HG02981 (cell line): ENCODE measurements at regions not wholly inside any gene's neighbourhood (a gene's known extent, or its start where the extent isn't known, plus 50 kb on each side); places are given as distances from the start of the nearest gene placed in this dataset.
"Not testable (repeated sequence)": the region's sequence is repeated elsewhere in the genome, so short reads cannot be mapped to it uniquely, and the experiment has no call there.

Source experiments
- ATAC-seq: cut with Tn5 transposase; IDR thresholded peaks from one replicate; pipeline ENCODE4 v1.9.1; 2021; ENCODE audit warnings: mild to moderate bottlenecking, moderate library complexity; ENCODE audit not compliant: unreplicated experiment

- ATAC-seq = no peak
Observed at GRCh38 chr2:120513776-120514357, 167.9 kb downstream of the INHBB start.

DNA sequence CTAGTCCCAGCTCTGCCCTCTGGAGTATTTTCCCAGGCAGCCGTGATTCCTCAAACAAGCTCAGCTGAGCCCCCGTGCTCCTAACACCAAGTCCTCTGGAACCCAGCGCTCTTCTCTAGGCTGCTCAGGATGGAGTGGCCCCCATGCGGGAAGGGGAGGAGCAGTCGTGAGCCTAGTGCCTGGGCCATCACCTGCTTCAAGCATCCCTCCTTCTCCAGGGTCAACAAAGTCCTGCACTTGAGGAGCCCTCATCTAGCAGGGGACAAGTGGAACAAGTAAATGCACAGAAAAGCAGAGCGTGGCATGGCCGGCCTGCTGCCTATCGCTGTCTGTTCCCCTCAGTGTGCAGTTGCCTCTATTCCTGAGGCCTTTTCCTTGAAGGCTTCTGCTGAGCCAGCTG, 168.6 kb downstream of the INHBB start:
- no peak for ATAC-seq

DNA sequence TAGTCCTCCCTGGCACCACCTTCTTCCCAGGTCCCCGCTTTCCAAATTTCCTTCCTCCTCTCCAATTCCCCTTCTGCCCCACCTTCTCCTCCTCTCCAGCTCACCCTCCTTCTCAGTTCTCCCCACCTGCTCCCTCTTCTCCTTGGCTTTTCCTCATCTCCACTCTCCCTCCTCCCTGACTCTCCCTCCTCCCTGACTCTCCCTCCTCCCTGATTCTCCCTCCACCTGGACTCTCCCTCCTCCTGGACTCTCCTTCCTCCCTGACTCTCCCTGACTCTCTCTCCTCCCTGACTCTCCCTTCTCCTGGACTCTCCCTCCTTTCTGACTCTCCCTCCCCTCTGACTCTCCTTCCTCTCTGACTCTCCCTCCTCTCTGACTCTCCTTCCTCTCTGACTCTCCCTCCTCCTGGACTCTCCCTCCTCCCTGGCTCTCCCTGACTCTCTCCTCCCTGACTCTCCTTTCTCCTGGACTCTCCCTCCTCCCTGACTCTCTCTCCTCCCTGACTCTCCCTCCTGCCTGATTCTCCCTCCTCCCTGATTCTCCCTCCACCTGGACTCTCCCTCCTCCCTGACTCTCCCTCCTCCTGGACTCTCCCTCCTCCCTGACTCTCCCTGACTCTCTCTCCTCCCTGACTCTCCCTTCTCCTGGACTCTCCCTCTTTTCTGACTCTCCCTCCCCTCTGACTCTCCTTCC, 169.3 kb downstream of the INHBB start:
- not testable (repeated sequence) for ATAC-seq

DNA sequence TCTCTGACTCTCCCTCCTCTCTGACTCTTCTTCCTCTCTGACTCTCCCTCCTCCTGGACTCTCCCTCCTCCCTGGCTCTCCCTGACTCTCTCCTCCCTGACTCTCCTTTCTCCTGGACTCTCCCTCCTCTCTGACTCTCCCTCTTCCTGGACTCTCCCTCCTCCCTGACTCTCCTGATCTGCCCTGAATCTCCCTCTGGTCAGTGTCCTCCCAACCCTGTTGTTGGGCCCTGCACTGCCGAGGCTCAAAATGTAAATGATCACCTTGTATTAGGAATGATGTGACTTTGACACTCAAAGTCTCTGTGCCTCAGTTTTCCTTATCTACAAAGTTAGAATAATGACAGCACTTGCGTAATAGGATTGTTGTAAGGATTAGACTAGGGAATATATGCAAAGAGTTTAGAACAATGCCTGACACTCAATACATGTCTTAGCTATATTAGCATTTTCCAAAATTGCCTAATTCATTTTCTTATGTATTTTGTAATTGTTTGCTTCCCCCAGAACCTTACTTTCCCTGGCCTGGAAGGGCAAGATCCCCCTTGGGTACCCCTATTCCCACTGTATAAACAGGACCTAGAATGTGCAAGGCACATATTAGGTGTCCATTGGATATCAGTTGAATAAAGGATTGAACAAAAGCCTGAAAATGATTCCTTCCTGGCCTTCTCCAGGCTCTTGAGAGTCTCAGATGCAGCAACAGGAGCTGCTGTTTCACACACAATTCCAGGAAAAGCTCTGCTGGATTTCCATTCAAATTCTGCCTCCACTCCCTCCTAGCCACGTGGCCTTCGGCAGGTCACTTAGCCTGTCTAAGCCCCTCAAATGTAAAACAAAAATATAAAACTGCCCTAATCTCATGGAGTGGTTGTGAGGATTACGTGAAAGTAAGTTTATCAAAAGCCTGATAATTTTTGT, 170.1 kb downstream of the INHBB start:
- ATAC-seq = no peak

GRCh38 chr2:120516679-120517314, 170.9 kb downstream of the INHBB start:
- ATAC-seq = no peak

DNA sequence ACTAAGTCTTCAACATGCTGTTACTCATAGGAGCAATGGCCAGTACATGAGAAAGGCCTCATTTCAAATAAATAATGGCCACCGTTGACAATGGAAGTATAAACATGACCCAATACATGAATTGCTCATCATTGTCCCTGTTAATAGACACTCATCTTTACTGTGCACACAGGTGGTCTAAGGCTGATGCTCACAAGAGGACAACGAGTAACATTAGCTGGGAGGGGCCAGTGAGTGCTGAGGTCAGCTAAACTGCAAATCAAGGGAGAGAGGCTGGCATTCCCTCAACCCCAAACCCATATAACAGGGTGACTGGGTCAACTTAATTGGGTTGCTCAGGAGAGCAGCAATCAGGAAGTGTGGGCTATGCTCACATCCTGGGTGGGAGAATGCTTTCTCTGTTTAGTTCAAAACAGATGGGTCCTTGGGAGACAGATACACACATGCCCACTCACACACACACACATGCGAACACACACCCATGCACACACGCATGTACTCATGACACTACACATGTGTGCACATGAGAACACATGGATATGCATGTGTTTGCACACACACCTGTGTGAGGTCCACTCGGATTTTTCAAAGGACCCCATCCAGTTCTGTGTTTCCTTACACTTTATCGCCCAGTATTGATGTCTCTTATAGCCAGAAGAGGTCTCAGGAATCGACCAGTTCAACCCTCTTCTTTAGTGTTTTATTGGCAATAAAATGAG, 172.0 kb downstream of the INHBB start:
- no peak for ATAC-seq

DNA sequence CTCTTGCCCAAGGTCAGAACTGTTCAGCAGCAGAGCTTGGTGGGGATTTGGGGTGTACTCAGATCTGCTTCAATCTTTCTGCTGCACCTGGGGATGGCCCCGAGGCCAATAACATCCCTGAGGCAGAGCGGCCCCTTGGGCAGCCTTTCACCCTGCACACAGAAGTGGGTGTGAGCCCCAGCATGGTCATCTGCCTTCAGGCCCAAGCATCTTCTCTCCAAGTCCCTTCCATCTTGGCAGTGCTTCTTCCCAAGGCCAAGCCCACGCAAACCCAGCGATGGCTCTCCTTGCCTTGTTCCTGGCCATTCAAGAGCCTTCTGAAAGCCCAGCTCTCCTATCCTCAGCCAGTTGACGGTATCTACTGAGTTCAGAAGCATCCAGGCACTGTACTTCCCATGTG, 172.9 kb downstream of the INHBB start:
- no peak for ATAC-seq

- no peak for ATAC-seq
Observed at GRCh38 chr2:120519469-120519868, 173.5 kb downstream of the INHBB start.

DNA sequence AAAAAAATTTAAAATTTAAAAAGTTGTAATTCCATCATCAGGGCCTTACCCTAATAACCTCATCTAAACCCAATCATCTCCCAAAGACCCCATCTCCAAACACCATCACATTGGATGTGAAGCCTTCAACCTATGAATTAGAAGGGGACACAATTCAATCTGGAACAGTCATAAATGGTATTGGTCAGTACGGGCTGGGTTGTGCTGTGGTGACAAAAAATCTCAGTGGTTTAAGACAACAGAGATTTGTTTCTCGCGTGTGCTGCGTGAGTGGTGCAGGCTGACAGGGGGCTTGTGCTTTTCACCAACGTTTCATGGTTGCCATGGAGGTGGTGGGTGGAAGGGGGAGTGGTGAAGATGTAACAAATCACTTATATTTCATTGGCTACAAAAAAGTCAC, 174.5 kb downstream of the INHBB start:
- ATAC-seq = no peak

DNA sequence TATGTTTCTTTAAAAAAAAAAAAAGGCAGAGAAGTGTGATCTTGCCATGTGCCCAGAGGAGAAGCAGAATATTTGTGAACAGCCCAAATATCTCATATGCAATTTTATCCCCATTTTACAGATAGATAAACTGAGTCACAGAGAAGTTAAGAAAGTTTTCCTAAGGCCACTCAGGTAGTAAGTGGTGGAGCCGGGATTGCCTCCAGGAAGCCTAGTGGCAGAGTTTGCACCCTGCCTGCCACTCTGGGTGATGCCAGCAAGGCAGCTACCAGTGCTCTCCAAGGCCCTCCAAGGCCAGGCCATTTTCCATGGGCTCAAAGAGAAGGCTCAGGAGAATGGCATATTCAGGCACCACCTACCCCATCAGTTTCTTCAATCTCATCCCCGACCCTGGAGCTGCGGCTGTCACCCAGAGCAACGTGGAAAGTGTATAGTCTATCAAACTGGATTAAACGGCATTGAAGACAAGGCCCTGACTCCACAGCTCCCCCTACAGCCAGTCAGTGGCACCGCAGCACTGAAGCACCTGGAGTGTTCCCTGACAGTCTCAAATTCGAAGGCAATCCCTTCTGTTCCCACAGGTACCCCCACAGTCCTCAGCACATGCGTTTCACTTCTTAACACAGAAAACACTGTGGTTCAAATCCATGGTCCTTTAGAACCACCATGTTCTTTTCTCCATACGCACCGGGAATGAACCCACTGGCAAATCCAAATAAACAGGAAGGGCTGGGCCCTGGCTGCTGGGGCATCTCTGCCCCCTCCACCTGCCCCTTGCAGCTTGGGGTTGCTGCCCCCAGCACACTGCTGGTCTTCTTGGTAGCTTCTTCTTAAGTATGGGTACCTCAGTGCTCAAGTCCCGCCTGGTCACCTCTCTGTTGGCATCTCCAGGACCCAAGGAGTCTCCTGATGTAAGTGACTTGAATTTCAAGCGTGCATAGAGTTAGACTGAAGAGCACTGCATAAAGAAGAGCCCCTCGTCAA, 175.3 kb downstream of the INHBB start:
- no peak for ATAC-seq

DNA sequence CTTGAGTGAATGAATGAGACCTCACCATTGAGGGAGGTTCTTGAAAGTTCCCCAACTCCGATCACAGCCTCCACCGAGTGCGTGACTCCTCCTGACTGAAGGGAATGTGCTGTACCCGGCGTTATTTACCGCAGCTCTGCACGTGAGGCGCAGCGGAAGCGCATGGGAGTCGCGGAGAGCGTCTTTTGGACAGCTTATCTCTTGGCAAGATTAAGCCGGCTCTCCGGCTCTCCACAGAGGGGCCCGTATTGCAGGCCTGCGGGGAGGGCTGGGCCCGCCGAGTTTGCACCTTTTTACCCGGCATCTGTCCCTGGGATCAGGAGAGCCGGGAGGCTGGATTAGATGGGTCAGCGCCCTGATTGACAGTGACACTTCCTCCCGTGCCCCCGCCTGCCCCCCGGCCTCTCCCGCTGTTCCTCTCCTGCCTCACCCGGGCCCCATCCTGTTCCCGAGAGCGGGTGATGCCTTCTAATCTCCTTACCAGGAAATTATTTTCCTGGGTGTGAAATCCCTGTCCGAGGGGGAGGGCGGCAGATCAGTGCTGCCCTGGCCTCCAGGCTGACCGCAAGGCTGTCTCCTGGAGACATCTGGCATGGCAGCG, 176.3 kb downstream of the INHBB start:
- no peak for ATAC-seq

- no peak for ATAC-seq
Observed at GRCh38 chr2:120523766-120524165, 177.8 kb downstream of the INHBB start.

GRCh38 chr2:120524174-120524573, 178.2 kb downstream of the INHBB start:
- no peak for ATAC-seq

- no peak for ATAC-seq
Observed at GRCh38 chr2:120525056-120526046, 179.4 kb downstream of the INHBB start.

DNA sequence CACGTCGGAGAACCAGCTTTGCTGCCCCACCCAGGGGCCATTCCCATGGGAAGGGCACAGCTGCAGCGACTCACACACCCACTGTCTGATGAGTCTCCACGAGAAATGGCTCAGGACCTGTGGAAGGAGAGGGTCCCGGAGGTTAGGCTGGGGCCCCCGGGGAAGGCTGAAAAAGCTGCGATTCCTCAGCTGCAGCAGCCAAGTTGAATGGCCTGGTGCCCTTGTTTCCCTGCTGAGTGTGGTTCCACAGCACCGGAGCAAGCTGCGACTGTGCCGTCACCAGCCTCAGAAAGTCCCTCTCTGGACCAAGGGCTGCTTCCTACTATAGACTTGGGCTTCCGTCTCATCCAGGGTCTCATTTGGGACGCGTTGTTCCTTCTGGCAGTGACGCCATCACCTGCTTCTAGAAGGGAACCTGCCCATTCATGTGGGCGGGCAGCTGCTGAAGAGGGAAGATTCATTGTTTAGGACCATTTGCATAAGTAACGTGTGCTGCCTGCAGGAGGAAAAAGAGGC, 180.2 kb downstream of the INHBB start:
- ATAC-seq = no peak

GRCh38 chr2:120526997-120527945, 181.3 kb downstream of the INHBB start:
- no peak for ATAC-seq
